ENCODE measurements at regions not wholly inside any gene's neighbourhood (a gene's known extent, or its start where the extent isn't known, plus 50 kb on each side); places are given as distances from the start of the nearest gene placed in this dataset.

DNA sequence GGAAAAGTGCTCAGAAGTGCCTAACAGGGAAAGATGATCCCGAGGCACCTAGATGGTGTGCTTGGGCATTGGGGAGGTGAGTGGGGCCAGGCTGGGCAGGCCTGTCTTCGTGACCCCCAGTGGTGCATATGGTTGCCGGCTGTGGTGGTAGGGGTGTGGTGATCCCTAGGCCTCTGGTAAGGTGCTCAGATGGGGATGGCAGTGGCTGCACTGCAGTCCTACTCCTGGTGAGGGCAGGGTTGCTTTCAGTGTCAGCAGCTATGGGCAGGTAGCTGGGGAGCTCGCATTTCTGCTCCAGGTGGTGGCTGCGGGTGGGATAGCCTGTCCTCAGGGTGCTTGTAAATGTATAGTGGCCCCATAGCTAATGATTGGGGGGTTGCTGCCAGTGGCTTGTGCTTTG lies 154.0 kb downstream of the RAMP3 start:
- TF ChIP-seq, protein P1, sequence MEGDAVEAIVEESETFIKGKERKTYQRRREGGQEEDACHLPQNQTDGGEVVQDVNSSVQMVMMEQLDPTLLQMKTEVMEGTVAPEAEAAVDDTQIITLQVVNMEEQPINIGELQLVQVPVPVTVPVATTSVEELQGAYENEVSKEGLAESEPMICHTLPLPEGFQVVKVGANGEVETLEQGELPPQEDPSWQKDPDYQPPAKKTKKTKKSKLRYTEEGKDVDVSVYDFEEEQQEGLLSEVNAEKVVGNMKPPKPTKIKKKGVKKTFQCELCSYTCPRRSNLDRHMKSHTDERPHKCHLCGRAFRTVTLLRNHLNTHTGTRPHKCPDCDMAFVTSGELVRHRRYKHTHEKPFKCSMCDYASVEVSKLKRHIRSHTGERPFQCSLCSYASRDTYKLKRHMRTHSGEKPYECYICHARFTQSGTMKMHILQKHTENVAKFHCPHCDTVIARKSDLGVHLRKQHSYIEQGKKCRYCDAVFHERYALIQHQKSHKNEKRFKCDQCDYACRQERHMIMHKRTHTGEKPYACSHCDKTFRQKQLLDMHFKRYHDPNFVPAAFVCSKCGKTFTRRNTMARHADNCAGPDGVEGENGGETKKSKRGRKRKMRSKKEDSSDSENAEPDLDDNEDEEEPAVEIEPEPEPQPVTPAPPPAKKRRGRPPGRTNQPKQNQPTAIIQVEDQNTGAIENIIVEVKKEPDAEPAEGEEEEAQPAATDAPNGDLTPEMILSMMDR (IDR thresholded peaks at IDR 0.05): no peak
- no peak for TF ChIP-seq CREB1 (CRISPR knock-in tag; IDR thresholded peaks at IDR 0.05)
- TF ChIP-seq, protein P2, sequence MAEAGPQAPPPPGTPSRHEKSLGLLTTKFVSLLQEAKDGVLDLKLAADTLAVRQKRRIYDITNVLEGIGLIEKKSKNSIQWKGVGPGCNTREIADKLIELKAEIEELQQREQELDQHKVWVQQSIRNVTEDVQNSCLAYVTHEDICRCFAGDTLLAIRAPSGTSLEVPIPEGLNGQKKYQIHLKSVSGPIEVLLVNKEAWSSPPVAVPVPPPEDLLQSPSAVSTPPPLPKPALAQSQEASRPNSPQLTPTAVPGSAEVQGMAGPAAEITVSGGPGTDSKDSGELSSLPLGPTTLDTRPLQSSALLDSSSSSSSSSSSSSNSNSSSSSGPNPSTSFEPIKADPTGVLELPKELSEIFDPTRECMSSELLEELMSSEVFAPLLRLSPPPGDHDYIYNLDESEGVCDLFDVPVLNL (CRISPR knock-in tag; IDR thresholded peaks at IDR 0.05; ENCODE audit: borderline replicate concordance, low read depth): no peak
- TF ChIP-seq MYBL2 (CRISPR knock-in tag; IDR thresholded peaks at IDR 0.05): no peak
- TF ChIP-seq ETV6 (CRISPR knock-in tag; IDR thresholded peaks at IDR 0.05): no peak
- TF ChIP-seq GTF2I (CRISPR knock-in tag; conservative IDR thresholded peaks at IDR 0.05): no peak
- TF ChIP-seq, protein P3, sequence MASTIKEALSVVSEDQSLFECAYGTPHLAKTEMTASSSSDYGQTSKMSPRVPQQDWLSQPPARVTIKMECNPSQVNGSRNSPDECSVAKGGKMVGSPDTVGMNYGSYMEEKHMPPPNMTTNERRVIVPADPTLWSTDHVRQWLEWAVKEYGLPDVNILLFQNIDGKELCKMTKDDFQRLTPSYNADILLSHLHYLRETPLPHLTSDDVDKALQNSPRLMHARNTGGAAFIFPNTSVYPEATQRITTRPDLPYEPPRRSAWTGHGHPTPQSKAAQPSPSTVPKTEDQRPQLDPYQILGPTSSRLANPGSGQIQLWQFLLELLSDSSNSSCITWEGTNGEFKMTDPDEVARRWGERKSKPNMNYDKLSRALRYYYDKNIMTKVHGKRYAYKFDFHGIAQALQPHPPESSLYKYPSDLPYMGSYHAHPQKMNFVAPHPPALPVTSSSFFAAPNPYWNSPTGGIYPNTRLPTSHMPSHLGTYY (CRISPR knock-in tag; IDR thresholded peaks at IDR 0.05): no peak
- no peak for TF ChIP-seq ZNF232 (CRISPR knock-in tag; IDR thresholded peaks at IDR 0.05)
- TF ChIP-seq, protein P4, sequence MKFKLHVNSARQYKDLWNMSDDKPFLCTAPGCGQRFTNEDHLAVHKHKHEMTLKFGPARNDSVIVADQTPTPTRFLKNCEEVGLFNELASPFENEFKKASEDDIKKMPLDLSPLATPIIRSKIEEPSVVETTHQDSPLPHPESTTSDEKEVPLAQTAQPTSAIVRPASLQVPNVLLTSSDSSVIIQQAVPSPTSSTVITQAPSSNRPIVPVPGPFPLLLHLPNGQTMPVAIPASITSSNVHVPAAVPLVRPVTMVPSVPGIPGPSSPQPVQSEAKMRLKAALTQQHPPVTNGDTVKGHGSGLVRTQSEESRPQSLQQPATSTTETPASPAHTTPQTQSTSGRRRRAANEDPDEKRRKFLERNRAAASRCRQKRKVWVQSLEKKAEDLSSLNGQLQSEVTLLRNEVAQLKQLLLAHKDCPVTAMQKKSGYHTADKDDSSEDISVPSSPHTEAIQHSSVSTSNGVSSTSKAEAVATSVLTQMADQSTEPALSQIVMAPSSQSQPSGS (CRISPR knock-in tag; IDR thresholded peaks at IDR 0.05; ENCODE audit: borderline replicate concordance, low read depth): no peak
- TF ChIP-seq ZNF396 (CRISPR knock-in tag; IDR thresholded peaks at IDR 0.05; ENCODE audit: borderline replicate concordance): no peak
- TF ChIP-seq, protein P5, sequence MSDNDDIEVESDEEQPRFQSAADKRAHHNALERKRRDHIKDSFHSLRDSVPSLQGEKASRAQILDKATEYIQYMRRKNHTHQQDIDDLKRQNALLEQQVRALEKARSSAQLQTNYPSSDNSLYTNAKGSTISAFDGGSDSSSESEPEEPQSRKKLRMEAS (CRISPR knock-in tag; IDR thresholded peaks at IDR 0.05): no peak
- TF ChIP-seq ZNF263 (CRISPR knock-in tag; IDR thresholded peaks at IDR 0.05; ENCODE audit: low read depth): no peak
- TF ChIP-seq JUN (CRISPR knock-in tag; IDR thresholded peaks at IDR 0.05): no peak

Measured in WTC11 (cell line).